ENCODE measurements at regions not wholly inside any gene's neighbourhood (a gene's known extent, or its start where the extent isn't known, plus 50 kb on each side); places are given as distances from the start of the nearest gene placed in this dataset.

DNA sequence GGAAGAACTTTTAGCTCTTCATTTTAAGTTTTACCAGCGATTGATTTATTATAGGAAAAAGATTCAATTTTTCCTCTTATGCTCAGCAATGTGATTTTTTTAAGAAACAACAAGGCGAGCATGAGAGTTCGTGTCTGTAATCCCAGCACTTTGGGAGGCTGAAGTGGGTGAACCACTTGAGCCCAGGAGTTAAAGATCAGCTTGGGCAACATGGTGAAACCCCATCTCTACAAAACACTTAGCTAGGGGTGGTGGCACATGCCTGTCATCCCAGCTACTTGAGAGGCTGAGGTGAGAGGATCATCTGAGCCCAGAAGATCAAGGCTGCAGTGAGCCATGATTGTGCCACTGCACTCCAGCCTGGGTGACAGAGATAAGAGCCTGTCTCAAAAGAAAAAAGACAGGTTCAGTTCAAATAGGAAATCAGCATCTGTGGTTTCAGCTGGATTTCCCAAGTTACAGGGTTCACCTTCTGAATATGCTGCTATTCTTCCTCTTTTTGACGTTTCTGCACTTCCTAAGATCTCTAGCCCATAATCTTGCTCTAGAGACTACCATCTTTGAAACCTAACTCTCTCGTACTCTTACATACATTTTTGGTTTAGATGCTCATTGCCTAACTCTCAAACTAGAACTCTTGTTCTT, 274.7 kb downstream of the SEC23A start:
- no peak overlapping the region for H3K4me3 Mint-ChIP-seq (ENCODE audit: low read depth)

DNA sequence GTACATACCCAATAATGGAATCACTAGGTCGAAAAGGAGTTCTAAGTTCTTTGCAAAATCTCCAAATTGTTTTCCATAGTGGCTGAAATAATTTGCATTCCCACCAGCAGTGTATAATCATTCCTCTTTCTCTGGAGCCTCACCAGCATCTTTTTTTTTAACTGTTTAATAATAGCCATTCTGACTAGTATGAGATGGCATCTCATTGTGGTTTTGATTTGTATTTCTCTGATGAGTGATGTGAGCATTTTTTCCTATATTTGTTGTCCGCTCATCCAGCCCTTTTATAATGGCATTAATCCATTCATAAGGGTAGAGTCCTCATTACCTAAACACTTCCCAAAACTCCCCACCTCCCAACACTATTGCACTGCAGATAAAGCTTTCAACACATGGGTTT, 278.3 kb downstream of the SEC23A start:
- Mint-ChIP-seq H3K27ac (no peak overlapping the region), H3K27me3 (ENCODE audit: low read depth) (no peaks in the 10 kb centered on the region), H3K4me3 (ENCODE audit: low read depth) (no peak overlapping the region), H3K4me1 (ENCODE audit: low read depth) (no peaks in the 10 kb centered on the region), H3K9me3 (no peaks in the 10 kb centered on the region), H3K36me3 (ENCODE audit: low read depth) (no peaks in the 10 kb centered on the region)
- intact Hi-C loops (cut with micrococcal nuclease) = no loop called here
- DNase-seq (ENCODE audit: low spot score) = no peak

More for the DNA sequence above, 274.7 kb downstream of the SEC23A start:
- Mint-ChIP-seq H3K27ac (no peak overlapping the region), H3K9me3 (no peaks in the 10 kb centered on the region), H3K36me3 (ENCODE audit: low read depth) (no peaks in the 10 kb centered on the region), H3K27me3 (ENCODE audit: low read depth) (no peaks in the 10 kb centered on the region), H3K4me1 (ENCODE audit: low read depth) (no peaks in the 10 kb centered on the region)
- no peak for DNase-seq (ENCODE audit: low spot score)
- intact Hi-C loops (cut with micrococcal nuclease) = no loop called here

DNA sequence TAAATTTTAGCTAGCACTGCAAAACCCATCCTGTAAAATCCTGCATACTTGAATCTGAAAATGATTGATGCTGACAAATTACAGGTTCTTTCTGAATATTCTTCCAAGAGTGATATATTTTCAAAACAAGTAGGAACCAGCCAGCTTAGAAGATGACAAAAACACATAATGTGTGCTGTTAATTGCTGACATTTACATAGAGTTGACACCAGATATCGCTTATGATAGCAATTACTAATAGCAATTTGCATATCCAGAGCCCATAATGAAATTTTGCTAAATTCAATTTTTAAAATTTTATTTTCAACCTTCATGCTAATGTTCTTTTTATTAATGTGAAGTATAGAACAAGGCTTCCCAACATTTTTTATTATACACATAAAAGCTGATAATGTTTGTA, 284.5 kb downstream of the SEC23A start:
- no peaks in the 10 kb centered on the region for H3K36me3 Mint-ChIP-seq (ENCODE audit: low read depth)
- H3K9me3 Mint-ChIP-seq = no peaks in the 10 kb centered on the region
- intact Hi-C loops (cut with micrococcal nuclease) = no loop called here
- H3K27me3 Mint-ChIP-seq (ENCODE audit: low read depth) = no peaks in the 10 kb centered on the region
- H3K4me3 Mint-ChIP-seq (ENCODE audit: low read depth) = no peak overlapping the region
- H3K27ac Mint-ChIP-seq = no peak overlapping the region
- no peaks in the 10 kb centered on the region for H3K4me1 Mint-ChIP-seq (ENCODE audit: low read depth)
- DNase-seq (ENCODE audit: low spot score) = no peak

DNA sequence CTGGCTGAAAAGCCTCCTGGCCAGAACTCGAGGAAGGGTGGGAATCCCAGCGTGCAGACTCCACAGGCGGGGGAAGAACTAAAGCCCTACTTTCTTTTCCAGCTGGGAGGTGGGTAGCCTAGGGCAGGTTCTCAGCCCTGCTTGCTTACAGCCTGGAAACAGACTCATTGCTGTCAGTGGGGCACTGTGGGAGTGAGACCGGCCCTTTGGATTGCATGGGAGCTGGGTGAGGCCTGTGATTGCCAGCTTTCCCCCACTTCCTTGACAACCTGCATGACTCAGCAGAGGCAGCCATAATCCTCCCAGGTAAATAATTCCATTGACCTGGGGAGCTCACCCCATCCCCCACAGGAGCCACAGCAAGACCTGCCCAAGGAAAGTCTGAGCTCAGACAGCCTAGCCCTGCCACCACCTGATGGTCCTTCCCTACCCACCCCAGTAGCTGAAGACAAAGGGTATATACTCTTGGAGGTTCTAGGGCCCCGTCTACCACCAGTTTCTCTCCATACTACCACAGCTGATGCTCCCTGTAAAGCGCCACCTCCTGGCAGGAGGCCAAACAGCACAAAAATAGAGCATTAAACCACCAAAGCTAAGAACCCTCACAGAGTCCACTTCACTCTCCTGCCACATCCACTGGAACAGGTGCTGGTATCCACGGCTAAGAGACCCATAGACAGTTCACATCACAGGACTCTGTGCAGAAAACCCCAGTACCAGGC, 294.1 kb downstream of the SEC23A start:
- Mint-ChIP-seq H3K27ac (no peak overlapping the region), H3K36me3 (ENCODE audit: low read depth) (no peaks in the 10 kb centered on the region), H3K27me3 (ENCODE audit: low read depth) (no peaks in the 10 kb centered on the region), H3K9me3 (peaks cover 6% of the 10 kb centered on the region), H3K4me1 (ENCODE audit: low read depth) (no peaks in the 10 kb centered on the region), H3K4me3 (ENCODE audit: low read depth) (no peak overlapping the region)
- DNase-seq (ENCODE audit: low spot score) = no peak
- intact Hi-C loops (cut with micrococcal nuclease) = no loop called here

DNA sequence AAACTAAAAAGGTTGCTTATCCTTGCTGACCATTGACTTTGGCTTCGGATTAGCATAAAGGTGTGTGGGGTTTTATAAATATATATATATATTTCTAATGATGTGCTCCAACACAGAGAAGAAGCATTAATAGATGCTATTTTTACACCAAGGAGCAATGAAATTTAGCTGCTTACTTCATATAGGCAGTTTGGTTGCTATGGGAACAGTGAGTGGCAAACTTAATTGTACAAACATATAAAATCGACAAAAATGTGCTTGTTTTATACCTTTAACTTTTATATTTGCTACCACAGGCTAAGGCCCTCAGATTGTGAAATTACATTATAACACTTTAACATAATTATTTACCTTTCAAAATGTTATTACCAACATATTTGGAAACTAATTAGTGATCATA, 303.4 kb downstream of the SEC23A start:
- DNase-seq (ENCODE audit: low spot score) = no peak
- Mint-ChIP-seq H3K4me1 (ENCODE audit: low read depth) (no peaks in the 10 kb centered on the region), H3K9me3 (peaks cover 17% of the 10 kb centered on the region), H3K4me3 (ENCODE audit: low read depth) (no peak overlapping the region), H3K27ac (no peak overlapping the region), H3K36me3 (ENCODE audit: low read depth) (no peaks in the 10 kb centered on the region), H3K27me3 (ENCODE audit: low read depth) (no peaks in the 10 kb centered on the region)
- intact Hi-C loops (cut with micrococcal nuclease) = no loop called here

DNA sequence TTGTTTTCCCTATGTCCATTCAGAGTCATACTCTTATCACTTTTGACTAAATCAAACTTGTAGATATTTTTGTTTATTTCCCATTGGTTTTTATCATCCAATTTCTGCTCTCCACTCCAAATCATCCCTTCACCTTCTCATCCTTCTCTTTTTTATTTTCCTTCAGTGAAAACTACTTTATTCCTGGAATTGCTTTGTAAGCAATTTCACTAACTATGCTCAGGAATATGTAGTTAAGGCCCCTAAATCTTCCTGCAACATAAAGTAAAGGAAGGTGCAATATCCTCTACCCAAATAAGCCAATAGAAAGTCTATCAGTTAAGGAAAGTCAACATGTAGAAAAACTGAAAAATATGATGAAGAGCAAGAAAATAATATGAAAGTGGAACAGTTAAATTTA, 308.4 kb downstream of the SEC23A start:
- H3K27me3 Mint-ChIP-seq (ENCODE audit: low read depth) = no peaks in the 10 kb centered on the region
- no peak for DNase-seq (ENCODE audit: low spot score)
- H3K36me3 Mint-ChIP-seq (ENCODE audit: low read depth) = no peaks in the 10 kb centered on the region
- intact Hi-C loops (cut with micrococcal nuclease) = no loop called here
- peaks cover 5% of the 10 kb centered on the region for H3K9me3 Mint-ChIP-seq
- no peaks in the 10 kb centered on the region for H3K4me1 Mint-ChIP-seq (ENCODE audit: low read depth)
- H3K27ac Mint-ChIP-seq = no peak overlapping the region
- no peak overlapping the region for H3K4me3 Mint-ChIP-seq (ENCODE audit: low read depth)

DNA sequence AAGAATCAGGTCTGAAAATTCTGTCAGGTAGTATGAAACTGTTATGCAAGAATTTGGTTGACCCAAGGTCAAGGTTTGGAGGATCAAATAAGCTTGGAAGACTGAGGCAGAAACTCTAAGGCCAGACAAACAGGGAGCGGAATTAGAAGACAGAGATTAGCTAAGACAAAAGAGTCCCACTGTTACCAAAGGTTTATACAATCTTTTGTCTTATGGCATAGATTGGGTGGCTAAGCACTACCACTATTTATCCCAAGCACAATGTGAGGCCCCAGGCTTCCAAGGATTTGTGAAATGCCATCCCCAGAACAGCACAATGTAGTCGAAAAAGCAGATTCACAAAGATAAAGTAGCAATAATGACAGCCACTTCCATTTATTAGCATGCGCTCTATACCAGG, 311.2 kb downstream of the SEC23A start:
- Mint-ChIP-seq H3K27ac (no peak overlapping the region), H3K27me3 (ENCODE audit: low read depth) (no peaks in the 10 kb centered on the region), H3K9me3 (no peaks in the 10 kb centered on the region), H3K4me1 (ENCODE audit: low read depth) (no peaks in the 10 kb centered on the region), H3K4me3 (ENCODE audit: low read depth) (no peak overlapping the region), H3K36me3 (ENCODE audit: low read depth) (no peaks in the 10 kb centered on the region)
- intact Hi-C loops (cut with micrococcal nuclease) = no loop called here
- no peak for DNase-seq (ENCODE audit: low spot score)

DNA sequence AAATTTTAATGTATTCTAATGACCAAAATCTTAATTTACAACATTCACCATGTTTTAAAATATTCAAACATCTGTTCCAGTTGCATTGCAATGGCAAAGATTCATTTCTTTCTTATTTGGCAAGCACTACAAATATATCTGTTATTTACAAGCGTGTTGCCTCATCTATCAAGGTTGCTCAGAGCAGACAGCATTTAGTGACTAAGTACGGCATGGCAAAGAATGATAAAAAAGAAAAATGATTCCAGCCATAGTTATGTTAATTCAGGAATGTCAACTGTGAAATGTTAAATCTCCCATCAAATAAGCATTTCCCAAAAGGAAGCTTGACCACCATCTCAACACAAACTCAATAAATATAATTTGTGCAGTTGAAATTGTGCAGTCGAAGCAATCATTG, 312.1 kb downstream of the SEC23A start:
- Mint-ChIP-seq H3K9me3 (no peaks in the 10 kb centered on the region), H3K4me3 (ENCODE audit: low read depth) (no peak overlapping the region), H3K27ac (no peak overlapping the region), H3K4me1 (ENCODE audit: low read depth) (no peaks in the 10 kb centered on the region), H3K36me3 (ENCODE audit: low read depth) (no peaks in the 10 kb centered on the region), H3K27me3 (ENCODE audit: low read depth) (no peaks in the 10 kb centered on the region)
- no peak for DNase-seq (ENCODE audit: low spot score)
- intact Hi-C loops (cut with micrococcal nuclease) = no loop called here

DNA sequence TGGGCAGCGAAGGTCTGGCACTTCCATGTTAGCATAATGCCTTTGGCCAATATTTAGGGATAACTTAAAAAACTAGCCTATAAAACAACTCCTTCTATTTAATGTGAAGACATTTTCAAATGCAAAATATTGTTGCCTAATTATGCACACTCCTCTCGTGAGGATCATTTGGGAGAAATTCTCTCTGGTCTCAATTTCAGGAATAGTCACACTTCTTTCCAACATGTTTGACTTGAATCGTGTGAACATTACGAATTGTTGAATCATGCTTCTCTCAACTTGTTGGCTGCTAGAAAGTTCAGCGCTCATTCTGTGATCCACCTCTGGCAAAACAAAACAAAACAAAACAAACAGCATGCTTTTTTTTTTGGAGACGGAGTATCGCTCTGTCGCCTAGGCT, 313.2 kb downstream of the SEC23A start:
- intact Hi-C loops (cut with micrococcal nuclease) = no loop called here
- Mint-ChIP-seq H3K4me3 (ENCODE audit: low read depth) (no peak overlapping the region), H3K27ac (no peak overlapping the region), H3K36me3 (ENCODE audit: low read depth) (no peaks in the 10 kb centered on the region), H3K4me1 (ENCODE audit: low read depth) (no peaks in the 10 kb centered on the region), H3K9me3 (no peaks in the 10 kb centered on the region), H3K27me3 (ENCODE audit: low read depth) (no peaks in the 10 kb centered on the region)
- DNase-seq (ENCODE audit: low spot score) = no peak

DNA sequence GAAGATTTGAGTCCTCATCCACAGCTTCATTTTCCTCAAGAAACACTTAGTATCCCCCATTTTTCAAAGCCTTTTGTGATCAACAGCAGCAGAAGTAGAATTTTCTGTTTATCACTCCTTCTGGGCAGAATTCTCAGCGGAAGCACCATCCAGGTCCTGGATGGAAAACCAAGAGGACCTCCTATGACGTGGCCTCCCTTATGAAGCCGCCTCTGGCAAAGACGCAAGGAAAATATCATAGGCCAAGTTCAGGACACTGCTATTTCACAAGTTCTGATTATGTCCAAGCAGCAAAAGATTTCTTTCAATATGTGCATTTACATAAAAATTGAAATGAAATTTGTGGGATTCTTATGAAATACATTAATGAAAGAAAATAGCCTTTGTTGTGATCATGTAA, 315.0 kb downstream of the SEC23A start:
- H3K9me3 Mint-ChIP-seq = no peaks in the 10 kb centered on the region
- H3K4me3 Mint-ChIP-seq (ENCODE audit: low read depth) = no peak overlapping the region
- H3K4me1 Mint-ChIP-seq (ENCODE audit: low read depth) = no peaks in the 10 kb centered on the region
- no peaks in the 10 kb centered on the region for H3K27me3 Mint-ChIP-seq (ENCODE audit: low read depth)
- no peak overlapping the region for H3K27ac Mint-ChIP-seq
- no peak for DNase-seq (ENCODE audit: low spot score)
- intact Hi-C loops (cut with micrococcal nuclease) = no loop called here
- no peaks in the 10 kb centered on the region for H3K36me3 Mint-ChIP-seq (ENCODE audit: low read depth)

DNA sequence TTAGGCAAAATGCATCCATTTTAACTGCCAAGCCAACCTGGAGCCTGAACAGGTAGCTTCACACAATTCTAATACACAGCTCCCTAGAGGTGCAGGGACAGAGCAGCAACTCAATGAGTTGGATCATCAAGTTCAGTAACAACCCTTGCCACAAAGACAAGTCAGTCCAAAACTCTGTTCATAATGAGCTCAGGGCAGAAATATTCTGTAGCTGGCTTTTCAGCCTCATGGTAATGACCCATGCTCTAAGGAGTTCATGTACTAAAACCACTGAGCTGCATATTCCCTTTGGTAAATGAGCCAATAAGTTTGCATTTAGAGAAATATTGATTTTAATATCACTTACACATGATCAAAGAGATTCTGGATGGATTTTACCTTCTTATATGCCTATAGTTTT, 316.1 kb downstream of the SEC23A start:
- no peaks in the 10 kb centered on the region for H3K36me3 Mint-ChIP-seq (ENCODE audit: low read depth)
- H3K27me3 Mint-ChIP-seq (ENCODE audit: low read depth) = no peaks in the 10 kb centered on the region
- no peak for DNase-seq (ENCODE audit: low spot score)
- no peaks in the 10 kb centered on the region for H3K9me3 Mint-ChIP-seq
- H3K27ac Mint-ChIP-seq = no peak overlapping the region
- intact Hi-C loops (cut with micrococcal nuclease) = no loop called here
- H3K4me1 Mint-ChIP-seq (ENCODE audit: low read depth) = no peaks in the 10 kb centered on the region
- no peak overlapping the region for H3K4me3 Mint-ChIP-seq (ENCODE audit: low read depth)

DNA sequence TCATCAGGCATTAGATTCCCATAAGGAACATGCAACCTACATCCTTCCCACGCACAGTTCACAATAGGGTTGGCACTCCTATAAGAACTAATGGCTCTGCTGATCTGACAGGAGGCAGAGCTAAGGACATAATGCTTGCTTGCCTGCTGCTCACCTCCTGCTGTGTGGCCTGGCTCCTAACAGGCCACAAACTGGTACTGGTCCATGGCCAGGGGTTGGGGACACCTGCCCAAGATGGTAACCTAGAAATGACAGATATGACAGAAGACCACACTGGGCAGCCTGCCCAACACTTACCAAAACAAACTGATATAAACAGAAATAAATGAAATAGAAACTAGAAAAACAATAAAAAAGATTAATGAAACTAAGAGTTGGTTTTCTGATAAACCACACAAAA, 325.6 kb downstream of the SEC23A start:
- Mint-ChIP-seq H3K27ac (no peak overlapping the region), H3K4me1 (ENCODE audit: low read depth) (no peaks in the 10 kb centered on the region), H3K4me3 (ENCODE audit: low read depth) (no peak overlapping the region), H3K36me3 (ENCODE audit: low read depth) (no peaks in the 10 kb centered on the region), H3K27me3 (ENCODE audit: low read depth) (no peaks in the 10 kb centered on the region), H3K9me3 (no peaks in the 10 kb centered on the region)
- DNase-seq (ENCODE audit: low spot score) = no peak
- intact Hi-C loops (cut with micrococcal nuclease) = no loop called here

DNA sequence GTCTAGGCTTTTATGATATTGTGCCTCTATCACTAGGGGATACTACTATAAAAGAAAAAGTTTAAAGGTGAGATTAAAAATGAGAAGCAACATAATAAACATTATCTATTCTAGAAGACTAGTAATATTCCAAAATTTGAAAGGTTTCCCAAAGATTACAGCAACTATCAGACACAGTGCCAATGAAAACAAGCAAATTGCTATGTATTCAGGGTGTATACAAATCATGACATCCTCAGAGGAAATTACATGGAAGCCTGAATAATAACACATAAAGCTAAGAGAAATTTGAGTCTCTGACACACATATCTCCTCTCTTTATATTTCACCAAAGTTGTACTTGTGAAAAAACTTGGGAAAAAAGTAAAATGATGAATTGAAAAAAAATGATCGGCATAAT, 327.0 kb downstream of the SEC23A start:
- no peaks in the 10 kb centered on the region for H3K36me3 Mint-ChIP-seq (ENCODE audit: low read depth)
- no peak for DNase-seq (ENCODE audit: low spot score)
- no peak overlapping the region for H3K4me3 Mint-ChIP-seq (ENCODE audit: low read depth)
- no peak overlapping the region for H3K27ac Mint-ChIP-seq
- no peaks in the 10 kb centered on the region for H3K9me3 Mint-ChIP-seq
- H3K4me1 Mint-ChIP-seq (ENCODE audit: low read depth) = no peaks in the 10 kb centered on the region
- H3K27me3 Mint-ChIP-seq (ENCODE audit: low read depth) = no peaks in the 10 kb centered on the region
- intact Hi-C loops (cut with micrococcal nuclease) = no loop called here

All from activated T-helper 2 cell treated with anti-CD3 and anti-CD28 coated beads, Interferon-gamma antibody, Interleukin-2, Interleukin-4, amounts not matched to agents 10 μg/mL and 5 μg/mL and 100 μg/mL, durations not matched to agents 14 hours and 24 hours and 36 hours (primary cell).